ENCODE measurements at regions not wholly inside any gene's neighbourhood (a gene's known extent, or its start where the extent isn't known, plus 50 kb on each side); places are given as distances from the start of the nearest gene placed in this dataset.

DNA sequence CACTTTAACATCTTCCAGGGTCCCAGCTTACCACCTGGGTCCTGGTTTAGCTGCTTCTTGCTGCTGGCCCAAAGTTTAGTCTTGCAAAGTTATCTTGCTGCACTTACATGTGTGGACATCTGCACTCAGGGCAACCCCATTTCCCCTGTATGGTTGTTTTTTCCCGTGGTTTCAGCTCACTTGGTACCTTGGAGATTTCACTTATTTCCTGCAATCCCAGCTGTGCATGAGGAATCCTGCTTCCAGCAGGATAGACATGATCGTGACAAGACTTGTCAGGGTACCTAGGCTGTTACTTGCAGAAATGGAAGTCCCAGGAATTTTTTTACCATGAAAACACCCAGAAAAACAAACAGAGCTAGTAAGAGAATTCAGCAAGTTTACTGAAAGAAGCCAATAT, 95.9 kb upstream of the LEP start:
- in situ Hi-C loops (cut with HindIII; ENCODE audit: low pct_ligation_motif_present, low pct_unique_long_range_greater_than_20kb, low sequenced_read_pairs) = no loop called here
- no peak for DNase-seq

DNA sequence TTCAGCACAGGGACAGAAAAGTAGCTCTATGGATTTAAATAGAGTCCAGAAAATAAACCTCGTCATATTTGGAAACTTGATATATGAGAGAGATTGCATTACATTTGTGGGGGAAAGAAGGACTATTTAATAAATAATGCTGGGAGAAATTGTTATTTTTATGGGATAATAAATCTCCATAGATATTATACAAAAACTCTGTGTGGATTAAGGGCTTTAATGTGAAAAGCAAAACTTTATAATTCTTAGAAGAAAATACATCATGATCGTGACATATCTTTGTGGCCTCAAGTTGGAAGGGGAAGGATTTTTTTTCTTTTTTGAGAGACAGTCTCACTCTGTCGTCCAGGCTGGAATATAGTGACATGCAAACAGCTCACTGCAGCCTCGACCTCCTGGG, 95.0 kb upstream of the LEP start:
- in situ Hi-C loops (cut with HindIII; ENCODE audit: low pct_ligation_motif_present, low pct_unique_long_range_greater_than_20kb, low sequenced_read_pairs) = no loop called here
- no peak for DNase-seq

DNA sequence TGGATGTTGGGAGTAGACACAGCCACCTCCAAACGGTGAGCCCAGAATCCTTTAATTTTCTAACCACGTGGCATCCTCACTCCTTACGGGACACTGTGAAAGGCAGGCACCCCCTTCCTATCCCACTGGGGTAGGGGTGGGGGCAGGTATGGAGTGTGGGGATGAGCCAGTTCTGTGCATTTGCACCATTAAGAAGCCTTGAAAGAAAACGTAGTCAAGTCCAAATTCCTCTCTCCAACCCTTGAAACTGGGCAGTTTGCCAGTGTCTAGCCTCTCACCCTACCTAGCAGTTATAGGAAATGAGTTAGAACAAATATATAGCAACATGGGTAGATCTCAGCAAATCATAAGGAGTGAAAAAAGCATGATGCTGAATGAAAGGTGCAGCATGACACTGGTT, 92.4 kb upstream of the LEP start:
- in situ Hi-C loops (cut with HindIII; ENCODE audit: low pct_ligation_motif_present, low pct_unique_long_range_greater_than_20kb, low sequenced_read_pairs) = no loop called here

DNA sequence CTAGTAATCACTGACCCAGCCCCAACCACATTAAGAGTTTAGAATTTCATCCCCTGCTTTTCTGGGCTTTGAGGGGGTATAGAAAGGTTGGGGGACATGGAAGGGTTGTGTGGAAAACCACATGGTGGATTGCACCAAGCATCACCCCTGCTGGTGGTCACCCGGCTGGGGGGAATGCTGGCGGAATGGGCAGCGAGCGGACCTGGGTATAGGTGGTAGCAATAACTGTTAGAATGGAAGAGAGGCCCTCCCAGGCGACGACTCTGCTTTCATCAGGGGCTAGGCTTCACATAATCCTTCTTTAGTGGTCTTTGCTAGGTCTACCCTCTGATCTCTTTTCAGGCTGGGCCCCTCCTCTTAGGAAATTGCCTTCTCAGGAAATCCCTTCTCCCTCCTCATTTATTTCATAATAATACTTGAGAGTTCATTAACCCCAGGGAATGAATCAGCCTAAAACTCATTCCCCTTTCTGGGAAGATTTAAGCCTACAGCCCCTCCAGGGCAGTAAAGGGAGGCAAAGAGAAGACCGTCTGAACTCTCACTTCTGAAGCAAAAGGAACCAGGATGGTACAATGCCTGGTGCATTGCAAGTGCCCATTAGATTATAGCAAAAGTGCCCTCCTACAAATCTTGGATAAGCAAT, 90.7 kb upstream of the LEP start:
- DNase-seq = no peak
- in situ Hi-C loops (cut with HindIII; ENCODE audit: low pct_ligation_motif_present, low pct_unique_long_range_greater_than_20kb, low sequenced_read_pairs) = no loop called here

More for the DNA sequence above, 92.4 kb upstream of the LEP start:
- DNase-seq = peak; percentile 23

DNA sequence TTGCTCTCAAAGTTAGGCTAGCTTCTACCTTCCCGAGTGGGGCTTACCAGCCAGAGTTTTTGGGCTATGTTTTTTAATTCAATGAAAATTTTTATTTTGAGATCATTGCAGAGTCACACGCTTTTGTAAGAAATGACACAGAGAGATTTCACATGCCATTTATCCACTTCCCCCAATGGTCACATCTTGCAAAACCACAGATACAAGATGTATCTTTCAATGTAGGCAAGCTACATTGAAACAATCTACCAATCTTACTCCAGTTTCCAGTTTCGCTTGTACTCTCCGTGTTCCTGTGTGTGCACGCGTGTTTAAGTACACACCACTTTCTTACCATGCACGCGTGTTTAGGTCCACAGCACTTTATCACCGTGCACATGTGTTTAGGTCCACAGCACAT, 89.4 kb upstream of the LEP start:
- no peak for DNase-seq
- in situ Hi-C loops (cut with HindIII; ENCODE audit: low pct_ligation_motif_present, low pct_unique_long_range_greater_than_20kb, low sequenced_read_pairs) = no loop called here

DNA sequence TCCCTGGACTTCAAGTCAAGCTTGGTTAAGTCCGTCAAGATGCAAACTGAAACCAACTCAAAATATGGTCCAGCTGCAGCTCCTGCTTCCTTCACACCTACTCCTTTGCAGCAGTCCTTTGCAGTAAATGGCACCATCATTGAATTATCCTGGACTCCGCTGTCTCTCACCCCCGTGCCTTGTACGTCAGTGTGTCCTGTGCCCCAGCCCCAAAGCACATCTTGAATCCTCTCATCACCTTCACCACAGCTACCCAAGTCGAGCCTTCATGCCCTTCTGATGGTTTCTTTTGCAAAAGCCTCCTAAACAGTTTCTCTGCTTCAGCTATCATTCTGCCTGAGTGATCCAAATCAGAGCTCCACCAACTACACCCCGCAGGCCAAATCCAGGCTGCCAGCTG, 88.4 kb upstream of the LEP start:
- in situ Hi-C loops (cut with HindIII; ENCODE audit: low pct_ligation_motif_present, low pct_unique_long_range_greater_than_20kb, low sequenced_read_pairs) = no loop called here
- no peak for DNase-seq

DNA sequence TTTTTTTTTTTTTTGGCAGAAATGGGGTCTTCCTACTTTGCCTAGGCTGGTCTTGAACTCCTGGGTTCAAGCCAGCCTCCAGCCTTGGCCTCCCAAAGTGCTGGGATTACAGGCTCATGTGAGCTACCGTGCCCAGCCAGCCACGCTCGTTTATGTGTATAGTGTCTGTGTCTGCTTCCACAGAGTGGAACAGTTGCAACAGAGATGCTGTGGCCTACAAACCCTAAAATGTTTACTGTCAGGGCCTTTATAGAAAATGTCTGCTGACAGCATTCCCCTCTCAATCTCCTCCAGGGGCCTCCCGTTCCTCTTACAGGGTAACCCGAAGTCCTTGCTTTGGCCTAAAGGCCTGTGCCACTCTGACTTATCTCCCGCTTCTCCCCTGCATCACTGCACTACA, 87.6 kb upstream of the LEP start:
- in situ Hi-C loops (cut with HindIII; ENCODE audit: low pct_ligation_motif_present, low pct_unique_long_range_greater_than_20kb, low sequenced_read_pairs) = no loop called here
- no peak for DNase-seq

DNA sequence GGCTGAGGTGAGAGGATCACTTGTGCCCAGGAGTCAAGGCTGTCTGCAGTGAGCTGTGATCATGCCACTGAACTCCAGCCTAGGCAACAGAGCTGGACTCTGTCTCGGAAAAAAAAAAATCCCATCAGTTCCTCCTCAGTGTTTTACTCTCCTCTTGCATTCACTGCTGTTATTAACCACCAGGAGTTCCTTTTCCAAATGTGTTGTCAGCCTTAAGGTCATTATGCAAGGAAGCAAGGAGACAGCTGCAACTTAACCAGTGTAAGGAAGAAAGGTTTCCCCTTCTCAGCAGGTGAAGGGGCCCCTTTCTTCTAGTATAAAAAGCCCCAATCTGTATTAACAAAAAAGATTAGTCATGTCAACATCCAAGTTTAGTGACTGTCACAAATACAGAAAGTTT, 86.6 kb upstream of the LEP start:
- in situ Hi-C loops (cut with HindIII; ENCODE audit: low pct_ligation_motif_present, low pct_unique_long_range_greater_than_20kb, low sequenced_read_pairs) = no loop called here
- DNase-seq = no peak

DNA sequence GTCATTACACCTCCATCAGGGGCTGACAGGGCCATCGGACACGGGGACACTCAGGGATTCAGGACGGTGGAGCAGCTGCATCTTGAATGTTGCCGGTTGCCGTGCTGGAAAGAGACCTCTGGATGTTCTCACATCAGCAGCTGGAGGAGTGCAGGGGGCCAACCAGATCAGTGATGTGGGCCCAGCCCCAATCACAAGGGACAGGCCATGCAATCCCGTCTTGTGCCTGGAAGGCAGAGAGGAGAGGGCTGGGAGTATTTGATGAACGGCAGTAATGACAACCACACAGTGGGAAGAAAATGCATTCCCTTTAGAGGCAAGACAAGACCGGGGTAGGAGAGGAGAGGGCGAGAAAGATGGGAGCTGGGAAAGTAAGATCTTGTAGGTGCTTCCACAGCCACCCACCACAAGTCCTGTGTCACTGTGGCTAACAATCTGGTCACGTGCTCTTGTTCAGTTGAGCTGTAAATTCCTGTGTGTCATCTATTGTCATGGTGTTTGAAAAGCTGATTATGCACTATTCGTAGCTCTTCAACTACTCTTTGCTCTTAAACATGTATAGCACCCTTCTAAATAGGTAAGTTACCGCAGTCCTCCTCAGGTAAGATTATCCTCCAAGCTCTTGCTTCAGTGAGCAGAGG, 85.9 kb upstream of the LEP start:
- in situ Hi-C loops (cut with HindIII; ENCODE audit: low pct_ligation_motif_present, low pct_unique_long_range_greater_than_20kb, low sequenced_read_pairs) = no loop called here
- no peak for DNase-seq

DNA sequence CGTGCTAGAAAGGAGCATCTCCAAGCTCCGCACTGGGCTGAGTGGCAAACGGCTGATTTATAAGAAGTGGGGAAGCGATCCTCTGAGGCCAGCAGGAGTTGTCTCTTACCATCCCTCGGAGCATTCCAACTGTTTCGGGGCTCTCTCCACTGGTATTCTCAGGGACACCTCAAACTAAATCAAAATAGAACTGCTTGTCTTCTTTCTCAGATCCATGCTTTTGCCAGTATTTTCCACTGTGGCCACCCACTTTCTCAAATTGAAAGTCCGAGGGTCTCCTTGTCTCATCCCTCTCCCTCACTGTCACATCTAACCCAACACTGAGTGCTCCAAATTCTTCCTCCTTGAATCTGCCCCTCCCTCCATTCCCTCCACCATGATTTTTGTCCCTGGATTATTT, 83.2 kb upstream of the LEP start:
- in situ Hi-C loops (cut with HindIII; ENCODE audit: low pct_ligation_motif_present, low pct_unique_long_range_greater_than_20kb, low sequenced_read_pairs) = no loop called here
- no peak for DNase-seq

DNA sequence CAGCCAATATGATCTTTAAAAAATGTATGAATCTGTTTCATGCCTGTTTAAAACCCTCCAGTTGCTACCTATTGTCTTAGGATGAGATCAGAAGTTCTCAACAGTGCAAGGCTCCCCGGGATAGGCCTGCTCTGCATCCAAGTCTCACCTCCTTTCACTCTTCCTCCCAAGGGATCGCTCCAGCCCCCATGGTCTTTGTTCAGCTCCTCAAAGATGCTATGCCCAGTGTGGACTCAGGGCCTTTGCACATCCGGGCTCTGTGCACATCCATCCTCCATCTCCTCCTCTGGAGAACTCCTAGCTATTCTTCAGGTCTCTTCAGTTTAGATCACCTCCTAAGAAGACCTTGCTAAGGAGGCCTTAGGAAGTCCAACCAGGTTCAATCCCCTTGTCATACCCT, 82.7 kb upstream of the LEP start:
- in situ Hi-C loops (cut with HindIII; ENCODE audit: low pct_ligation_motif_present, low pct_unique_long_range_greater_than_20kb, low sequenced_read_pairs) = no loop called here
- no peak for DNase-seq

DNA sequence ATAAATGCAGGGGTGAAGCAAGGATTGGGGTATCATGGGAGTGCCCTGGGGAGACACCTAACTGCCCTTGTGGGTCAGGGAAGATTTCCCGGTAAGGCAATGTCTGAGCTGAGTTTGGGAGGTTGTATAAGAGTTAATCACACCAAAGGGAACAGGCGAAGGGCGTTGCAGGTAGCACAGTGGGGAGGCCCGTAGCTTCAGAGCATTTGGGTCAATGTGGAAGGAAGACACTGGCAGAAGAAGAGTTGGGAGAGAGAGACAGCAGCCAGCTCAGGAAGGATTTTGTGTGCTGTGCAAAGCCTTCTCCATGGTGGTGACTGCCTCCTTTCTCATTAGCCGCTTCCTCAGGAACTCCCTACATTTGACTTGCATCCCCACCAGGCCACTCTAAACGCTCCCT, 80.8 kb upstream of the LEP start:
- no peak for DNase-seq
- in situ Hi-C loops (cut with HindIII; ENCODE audit: low pct_ligation_motif_present, low pct_unique_long_range_greater_than_20kb, low sequenced_read_pairs) = no loop called here

DNA sequence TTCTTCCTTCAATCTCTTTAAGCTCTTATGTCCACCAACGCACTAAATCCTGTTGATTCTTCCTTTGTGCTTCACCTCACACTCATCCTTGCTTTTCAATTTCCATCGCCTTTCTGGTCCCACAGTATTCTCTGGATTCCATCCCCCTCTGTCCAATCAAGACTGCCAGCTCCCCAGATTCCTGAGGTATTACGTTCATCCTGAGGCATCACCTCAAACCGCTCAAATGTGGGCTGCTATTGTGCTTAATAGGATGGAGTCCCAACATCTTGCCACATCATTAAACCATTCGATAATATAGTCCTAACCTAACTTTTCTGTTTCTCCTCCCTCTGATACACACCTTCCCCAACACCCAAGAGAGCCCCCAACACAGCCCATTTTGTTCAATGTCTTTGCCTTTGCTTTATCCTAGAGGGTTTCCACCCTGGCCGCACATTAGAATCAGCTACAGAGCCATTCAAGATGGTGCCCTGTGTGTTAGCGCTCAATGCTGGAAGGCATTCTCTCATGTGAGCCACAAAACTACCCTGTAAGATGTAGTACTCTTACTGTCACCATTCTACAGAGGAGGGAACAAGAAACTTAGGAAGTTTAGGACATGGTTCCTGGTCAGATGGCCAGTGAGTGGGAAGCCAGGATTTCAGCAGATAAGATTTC, 79.5 kb upstream of the LEP start:
- in situ Hi-C loops (cut with HindIII; ENCODE audit: low pct_ligation_motif_present, low pct_unique_long_range_greater_than_20kb, low sequenced_read_pairs) = no loop called here
- no peak for DNase-seq

DNA sequence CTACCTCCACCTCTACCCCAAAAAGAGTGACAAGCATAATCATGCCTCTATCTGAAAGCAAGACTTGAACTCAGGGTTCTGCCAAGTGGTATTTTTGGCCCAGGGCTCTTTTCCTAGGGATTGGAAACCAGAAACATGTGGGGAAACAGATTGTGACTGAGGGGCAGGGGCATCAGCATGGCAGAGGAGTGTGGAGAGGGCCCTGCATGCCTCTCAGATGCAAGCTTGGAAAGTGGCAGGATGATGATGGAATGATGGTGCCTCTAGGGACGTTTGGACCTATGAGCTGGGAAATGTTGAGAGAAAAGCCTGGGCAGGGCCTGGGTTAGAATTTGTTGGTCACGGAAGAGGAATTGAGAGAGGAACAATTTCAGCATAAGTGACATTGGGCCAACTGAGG, 78.4 kb upstream of the LEP start:
- DNase-seq = no peak
- in situ Hi-C loops (cut with HindIII; ENCODE audit: low pct_ligation_motif_present, low pct_unique_long_range_greater_than_20kb, low sequenced_read_pairs) = no loop called here

DNA sequence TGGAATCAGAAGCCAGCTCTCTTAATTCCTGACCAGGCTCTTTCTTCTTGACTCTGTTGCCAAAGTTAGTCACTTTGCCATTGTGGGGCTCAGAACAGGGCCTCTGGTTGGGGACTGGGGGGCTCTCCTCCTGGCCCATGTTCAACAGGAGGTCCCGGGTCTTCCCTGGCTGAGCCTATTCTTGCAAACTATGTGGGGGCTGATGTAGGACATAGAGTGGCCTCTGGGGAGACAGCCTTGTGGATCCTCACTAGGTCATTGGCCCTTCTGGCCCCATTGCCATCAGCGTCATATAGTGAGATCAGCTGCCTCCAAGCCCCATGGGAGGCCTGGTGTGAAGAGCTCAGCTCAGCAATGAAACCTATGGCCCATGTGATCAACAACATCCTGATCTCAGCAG, 77.6 kb upstream of the LEP start:
- in situ Hi-C loops (cut with HindIII; ENCODE audit: low pct_ligation_motif_present, low pct_unique_long_range_greater_than_20kb, low sequenced_read_pairs) = no loop called here
- no peak for DNase-seq

DNA sequence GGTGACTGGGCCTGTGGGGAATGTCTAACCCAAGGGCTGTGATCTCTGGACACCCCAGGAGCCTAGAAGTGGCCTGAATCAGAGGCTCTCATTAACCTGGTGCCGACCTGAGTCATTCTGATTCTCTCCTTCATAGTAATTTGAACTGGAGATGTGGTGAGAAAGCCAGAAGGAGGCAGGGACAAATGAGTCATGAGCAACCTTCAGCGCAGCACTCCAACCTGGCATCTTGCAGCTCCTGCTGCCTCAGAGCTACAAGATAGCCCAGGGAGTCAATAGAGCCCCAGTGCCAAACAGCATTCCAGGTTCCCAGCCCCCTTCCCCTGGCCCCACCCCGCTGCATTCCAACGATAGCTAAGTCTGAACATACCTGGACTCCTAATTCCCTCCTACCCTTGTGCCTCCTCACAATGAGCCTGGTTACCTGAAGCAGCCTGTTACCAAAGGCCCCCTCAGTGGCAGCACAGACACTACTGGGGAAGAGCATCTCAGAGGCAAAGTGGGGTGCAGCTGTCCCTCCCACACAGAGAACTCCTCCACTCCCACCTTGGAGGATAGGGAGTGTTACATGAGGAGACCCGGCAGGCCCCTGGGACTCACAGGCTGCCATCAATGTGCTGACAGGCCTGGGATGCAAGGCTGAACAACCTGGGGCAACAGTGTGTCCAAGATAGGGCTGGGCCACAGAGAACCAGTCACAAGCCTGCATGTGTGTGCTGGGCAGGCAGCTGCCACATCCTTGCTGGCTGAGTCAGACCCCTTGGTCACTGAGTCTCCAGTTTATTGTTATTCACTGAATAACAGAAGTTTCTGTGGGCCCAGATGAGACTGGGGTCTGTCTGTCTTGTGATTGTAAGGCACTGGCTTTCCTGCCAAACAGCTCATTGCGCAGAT, 76.8 kb upstream of the LEP start:
- peak; percentile 97 for DNase-seq
- in situ Hi-C loops (cut with HindIII; ENCODE audit: low pct_ligation_motif_present, low pct_unique_long_range_greater_than_20kb, low sequenced_read_pairs) = no loop called here

DNA sequence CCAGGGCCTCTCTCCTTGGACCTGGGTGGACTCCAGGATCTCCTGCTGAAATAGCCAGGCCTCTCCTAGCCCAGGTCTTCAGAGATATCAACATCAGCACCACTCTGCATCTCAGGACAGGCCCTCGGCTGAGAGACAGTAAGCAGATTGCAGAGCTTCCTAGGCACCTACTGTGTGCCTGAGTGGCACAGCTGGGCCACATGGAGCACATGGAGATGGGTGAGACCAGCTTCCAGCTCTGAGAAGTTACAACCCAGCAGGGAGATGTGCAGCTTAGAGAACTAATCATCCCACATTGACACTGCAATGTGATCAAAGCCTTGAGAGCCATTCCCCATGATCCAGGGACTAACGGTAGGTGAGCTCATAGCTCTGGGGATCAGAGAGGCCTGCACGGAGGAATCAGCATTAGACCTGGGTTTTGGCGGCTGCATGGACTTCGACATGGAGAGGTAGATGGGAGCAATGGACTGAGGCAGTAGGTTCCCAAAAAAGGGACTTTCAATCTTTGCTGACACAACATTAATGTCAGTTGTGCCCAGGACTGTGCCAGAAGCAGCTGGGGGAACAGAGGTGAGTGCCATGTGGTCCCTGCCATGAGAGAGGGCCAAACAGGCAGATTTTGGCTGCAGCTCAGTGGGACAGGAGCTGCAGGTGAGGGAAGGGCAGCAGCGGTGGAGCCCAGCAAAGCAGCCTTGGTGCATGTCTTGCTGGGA, 76.0 kb upstream of the LEP start:
- in situ Hi-C loops (cut with HindIII; ENCODE audit: low pct_ligation_motif_present, low pct_unique_long_range_greater_than_20kb, low sequenced_read_pairs) = no loop called here
- DNase-seq = no peak

DNA sequence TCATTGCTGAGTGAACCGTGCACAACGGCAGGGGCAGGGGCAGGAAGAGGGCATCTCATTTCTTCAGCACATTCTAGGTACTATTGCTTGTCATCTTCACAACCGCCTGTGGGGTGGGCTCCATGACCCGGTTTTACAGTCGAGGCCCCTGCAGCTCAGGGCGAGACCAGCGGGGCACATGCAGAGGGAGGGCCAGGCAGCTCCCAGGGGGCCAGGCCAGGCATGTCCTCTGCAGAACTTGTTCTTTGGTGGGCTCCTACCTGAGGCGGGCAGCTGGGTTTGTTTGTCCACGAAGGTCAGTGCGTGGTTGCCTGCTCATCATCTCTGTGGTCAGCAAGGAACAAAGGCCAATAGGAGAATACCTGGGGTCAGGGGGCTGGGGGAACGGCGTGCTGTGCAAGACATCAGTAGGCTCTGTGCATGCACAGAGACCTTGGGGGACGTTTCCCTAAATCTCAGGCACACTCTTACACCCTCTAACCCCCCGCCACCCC, 75.1 kb upstream of the LEP start:
- in situ Hi-C loops (cut with HindIII; ENCODE audit: low pct_ligation_motif_present, low pct_unique_long_range_greater_than_20kb, low sequenced_read_pairs) = no loop called here
- DNase-seq = no peak

Measured in ACHN (cell line).